NB4 (cell line): ENCODE measurements at regions not wholly inside any gene's neighbourhood (a gene's known extent, or its start where the extent isn't known, plus 50 kb on each side); places are given as distances from the start of the nearest gene placed in this dataset.

Experiments used
- CTCF ChIP-seq: IDR thresholded peaks from one replicate; pipeline ENCODE4 v1.5.1; 2012; ENCODE audit warnings: low read depth, low read length
- MAX ChIP-seq: IDR thresholded peaks from 2 replicates; pipeline ENCODE4 v1.6.1; 2011; ENCODE audit warnings: low read depth, low read length
- MYC ChIP-seq: IDR thresholded peaks from 2 replicates; pipeline ENCODE4 v1.6.1; 2011; ENCODE audit warnings: low read depth, low read length
- POLR2A ChIP-seq: IDR thresholded peaks from 2 replicates; pipeline ENCODE4 v1.6.1; 2011; ENCODE audit warnings: mild to moderate bottlenecking; ENCODE audit not compliant: insufficient read length; ENCODE audit errors: extremely low read depth

- no peak for TF ChIP-seq CTCF
- TF ChIP-seq MAX: no peak
- no peak for TF ChIP-seq POLR2A
- TF ChIP-seq MYC: no peak
These were observed 950.6 kb downstream of the TRIB2 start for GRCh38 chr2:13667415-13667757.
